ENCODE measurements at regions not wholly inside any gene's neighbourhood (a gene's known extent, or its start where the extent isn't known, plus 50 kb on each side); places are given as distances from the start of the nearest gene placed in this dataset.
A peak's percentile ranks its signal among the peaks of the same experiment; 100 is the strongest.

- TF ChIP-seq SMAD3 (CRISPR knock-in tag; conservative IDR thresholded peaks at IDR 0.05) (peak; percentile 77; the same call in 1 of the 2 replicates), MNT (conservative IDR thresholded peaks at IDR 0.05) (peak in 1 of 2 experiments; percentile 39; a peak in 1 of 4 replicates), DPF2 (IDR thresholded peaks at IDR 0.05) (peak; percentile 72; the same call in 1 of the 2 replicates), MTA2 (IDR thresholded peaks at IDR 0.05; ENCODE audit: low read depth) (peak; percentile 86), TBL1XR1 (IDR thresholded peaks at IDR 0.05; ENCODE audit: low read length in 2 of 2) (peak in 1 of 2 experiments; percentile 37; a peak in 1 of 4 replicates), HDAC1 (IDR thresholded peaks at IDR 0.05) (peak; percentile 61 to 99; a peak in 3 of 4 replicates), KDM1A (IDR thresholded peaks at IDR 0.05) (peak; percentile 99), TCF3 (CRISPR knock-in tag; IDR thresholded peaks at IDR 0.05) (peak; percentile 94), MEF2D (tag; conservative IDR thresholded peaks at IDR 0.05; ENCODE audit: low read depth) (peak; percentile 93), FOXA3 (CRISPR knock-in tag; conservative IDR thresholded peaks at IDR 0.05 in 1 of 2, IDR thresholded peaks at IDR 0.05 in 1 of 2) (peak in 1 of 2 experiments; percentile 80; a peak in 2 of 4 replicates), RCOR1 (IDR thresholded peaks at IDR 0.05; ENCODE audit: borderline replicate concordance in 1 of 2, low read depth in 2 of 2, low read length in 2 of 2) (peak; percentile 85 to 93), CXXC5 (CRISPR knock-in tag; IDR thresholded peaks at IDR 0.05) (peak; percentile 35; the same call in 1 of the 2 replicates), SMARCA4 (IDR thresholded peaks at IDR 0.05) (peak; percentile 86; the same call in 1 of the 2 replicates), SMARCC2 (IDR thresholded peaks at IDR 0.05; ENCODE audit: low read depth) (peak; percentile 41; the same call in 1 of the 2 replicates), HDAC3 (IDR thresholded peaks at IDR 0.05; ENCODE audit: borderline replicate concordance, partially characterized antibody) (peak; percentile 61), PHF21A (IDR thresholded peaks at IDR 0.05; ENCODE audit: borderline replicate concordance, low read depth) (0 out of 2 replicates have a peak, but pooled peaks have one; percentile 30), TEAD1 (CRISPR knock-in tag; IDR thresholded peaks at IDR 0.05) (peak; percentile 18 to 84; a peak in 2 of 4 replicates), EP300 (IDR thresholded peaks at IDR 0.05; ENCODE audit: low read length) (peak; percentile 43), MEF2A (IDR thresholded peaks at IDR 0.05; ENCODE audit: control insufficient read depth, low read depth, low read length) (peak; percentile 66; the same call in 1 of the 2 replicates), GATA2 (CRISPR knock-in tag; IDR thresholded peaks at IDR 0.05) (peak; percentile 84), TAL1 (IDR thresholded peaks at IDR 0.05) (peak; percentile 94), CBFA2T2 (conservative IDR thresholded peaks at IDR 0.05) (peak; percentile 85), MEIS2 (IDR thresholded peaks at IDR 0.05; ENCODE audit: partially characterized antibody) (peak; percentile 38), STAT5A (IDR thresholded peaks at IDR 0.05; ENCODE audit: borderline replicate concordance, low read length) (peak; percentile 38), SOX6 (IDR thresholded peaks at IDR 0.05) (peak; percentile 82), PML (IDR thresholded peaks at IDR 0.05; ENCODE audit: low read length) (peak; percentile 39; the same call in 1 of the 2 replicates), CBFA2T3 (IDR thresholded peaks at IDR 0.05) (peak; percentile 91)
Measured at GRCh38 chr6:104675161-104675560, 184.6 kb downstream of the HACE1 start (continued).
